ENCODE measurements at regions not wholly inside any gene's neighbourhood (a gene's known extent, or its start where the extent isn't known, plus 50 kb on each side); places are given as distances from the start of the nearest gene placed in this dataset.
A peak's percentile ranks its signal among the peaks of the same experiment; 100 is the strongest.

DNA sequence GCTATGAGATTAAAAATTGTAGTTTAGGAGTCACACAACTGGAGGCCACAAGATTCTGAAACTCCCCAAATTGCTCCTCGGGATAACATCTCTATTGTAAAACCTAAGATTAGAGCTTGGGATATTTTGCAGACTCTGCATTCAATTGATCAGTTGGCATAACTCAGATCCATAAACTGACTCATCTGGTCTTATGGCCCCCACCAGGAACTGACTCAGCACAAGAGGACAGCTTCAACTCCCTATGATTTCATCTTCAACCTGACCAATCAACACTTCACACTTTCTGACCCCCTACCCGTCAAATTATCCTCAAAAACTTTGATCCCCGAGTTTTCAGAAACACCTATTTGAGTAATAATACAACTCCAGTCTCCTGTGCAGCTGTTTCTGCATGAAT, 257.3 kb downstream of the HAO1 start:
- H3K27me3 ChIP-seq (ENCODE audit: insufficient read depth, low read length): no peaks in the 10 kb centered on the region
- no peak overlapping the region for H3K4me3 ChIP-seq (ENCODE audit: low read depth, low read length)
- no peak overlapping the region for H3K27ac ChIP-seq (ENCODE audit: low read depth, low read length)
- H3K4me1 ChIP-seq (ENCODE audit: control insufficient read depth, insufficient read depth, low read length, unreplicated experiment): peaks cover 3% of the 10 kb centered on the region
- H3K79me2 ChIP-seq (ENCODE audit: control insufficient read depth, insufficient read depth, low read length, unreplicated experiment): no peaks in the 10 kb centered on the region
- no peak overlapping the region for H2AFZ ChIP-seq (ENCODE audit: low read length, unreplicated experiment)
- H3K36me3 ChIP-seq (ENCODE audit: insufficient read depth, low read length): no peaks in the 10 kb centered on the region

DNA sequence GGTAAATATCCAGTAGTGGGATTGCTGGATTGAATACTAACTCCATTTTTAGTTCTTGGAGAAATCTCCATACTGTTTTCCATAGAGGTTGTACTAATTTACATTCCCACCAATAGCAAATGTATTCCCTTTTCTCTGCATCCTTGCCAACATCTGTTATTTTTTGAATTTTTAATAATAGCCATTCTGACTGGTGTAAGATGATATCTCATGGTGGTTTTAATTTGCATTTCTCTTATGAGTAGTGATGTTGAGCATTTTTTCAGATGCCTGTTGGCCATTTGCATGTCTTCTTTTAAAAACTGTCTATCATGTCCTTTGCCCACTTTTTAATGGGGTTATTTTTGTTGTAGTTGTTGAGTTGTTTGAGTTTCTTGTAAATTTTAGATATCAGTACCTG, 253.2 kb downstream of the HAO1 start:
- H3K36me3 ChIP-seq (ENCODE audit: insufficient read depth, low read length): no peaks in the 10 kb centered on the region
- peaks cover 3% of the 10 kb centered on the region for H3K4me1 ChIP-seq (ENCODE audit: control insufficient read depth, insufficient read depth, low read length, unreplicated experiment)
- H3K79me2 ChIP-seq (ENCODE audit: control insufficient read depth, insufficient read depth, low read length, unreplicated experiment): no peaks in the 10 kb centered on the region
- H3K27me3 ChIP-seq (ENCODE audit: insufficient read depth, low read length): no peaks in the 10 kb centered on the region
- no peak overlapping the region for H3K4me3 ChIP-seq (ENCODE audit: low read depth, low read length)
- no peak overlapping the region for H2AFZ ChIP-seq (ENCODE audit: low read length, unreplicated experiment)
- H3K27ac ChIP-seq (ENCODE audit: low read depth, low read length): no peak overlapping the region

- Histone ChIP-seq H3K4me1 (ENCODE audit: control insufficient read depth, insufficient read depth, low read length, unreplicated experiment) (no peaks in the 10 kb centered on the region), H2AFZ (ENCODE audit: low read length, unreplicated experiment) (no peak overlapping the region), H3K27ac (ENCODE audit: low read depth, low read length) (no peak overlapping the region), H3K27me3 (ENCODE audit: insufficient read depth, low read length) (no peaks in the 10 kb centered on the region), H3K79me2 (ENCODE audit: control insufficient read depth, insufficient read depth, low read length, unreplicated experiment) (no peaks in the 10 kb centered on the region), H3K36me3 (ENCODE audit: insufficient read depth, low read length) (no peaks in the 10 kb centered on the region), H3K4me3 (ENCODE audit: low read depth, low read length) (no peak overlapping the region)
Observed at GRCh38 chr20:7689151-7689550, 251.1 kb downstream of the HAO1 start.

- H2AFZ ChIP-seq (ENCODE audit: low read length, unreplicated experiment): no peak overlapping the region
- no peaks in the 10 kb centered on the region for H3K79me2 ChIP-seq (ENCODE audit: control insufficient read depth, insufficient read depth, low read length, unreplicated experiment)
- H3K27ac ChIP-seq (ENCODE audit: low read depth, low read length): no peak overlapping the region
- H3K36me3 ChIP-seq (ENCODE audit: insufficient read depth, low read length): no peaks in the 10 kb centered on the region
- H3K27me3 ChIP-seq (ENCODE audit: insufficient read depth, low read length): no peaks in the 10 kb centered on the region
- no peaks in the 10 kb centered on the region for H3K4me1 ChIP-seq (ENCODE audit: control insufficient read depth, insufficient read depth, low read length, unreplicated experiment)
- H3K4me3 ChIP-seq (ENCODE audit: low read depth, low read length): no peak overlapping the region
Observed at GRCh38 chr20:7691647-7692269, 248.5 kb downstream of the HAO1 start.

- no peaks in the 10 kb centered on the region for H3K27me3 ChIP-seq (ENCODE audit: insufficient read depth, low read length)
- no peak overlapping the region for H3K4me3 ChIP-seq (ENCODE audit: low read depth, low read length)
- no peak overlapping the region for H3K27ac ChIP-seq (ENCODE audit: low read depth, low read length)
- H3K79me2 ChIP-seq (ENCODE audit: control insufficient read depth, insufficient read depth, low read length, unreplicated experiment): no peaks in the 10 kb centered on the region
- H2AFZ ChIP-seq (ENCODE audit: low read length, unreplicated experiment): no peak overlapping the region
- H3K4me1 ChIP-seq (ENCODE audit: control insufficient read depth, insufficient read depth, low read length, unreplicated experiment): no peaks in the 10 kb centered on the region
- no peaks in the 10 kb centered on the region for H3K36me3 ChIP-seq (ENCODE audit: insufficient read depth, low read length)
Observed at GRCh38 chr20:7692478-7692877, 247.8 kb downstream of the HAO1 start.

DNA sequence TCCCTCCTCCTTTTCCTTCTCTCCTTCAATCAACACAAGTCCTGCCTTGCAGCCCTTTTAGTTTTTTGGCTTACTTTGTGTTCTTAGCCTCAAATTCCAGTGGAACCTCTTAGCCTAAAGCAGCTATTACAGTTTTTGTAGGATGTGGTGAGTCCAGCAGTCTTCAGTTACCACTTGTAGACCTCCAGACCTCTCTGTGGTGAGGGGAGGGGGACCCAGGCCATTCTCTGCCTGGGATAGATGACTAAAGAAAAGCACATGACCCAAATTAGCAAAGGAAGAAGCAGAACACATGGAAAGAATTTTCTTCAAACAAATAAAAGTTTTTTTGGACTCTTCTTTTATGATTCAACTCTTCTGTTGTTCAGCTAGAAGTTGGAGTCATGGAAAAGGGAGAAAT, 246.5 kb downstream of the HAO1 start:
- Histone ChIP-seq H3K27me3 (ENCODE audit: insufficient read depth, low read length) (no peaks in the 10 kb centered on the region), H3K36me3 (ENCODE audit: insufficient read depth, low read length) (no peaks in the 10 kb centered on the region), H3K4me3 (ENCODE audit: low read depth, low read length) (no peak overlapping the region), H3K27ac (ENCODE audit: low read depth, low read length) (no peak overlapping the region), H3K4me1 (ENCODE audit: control insufficient read depth, insufficient read depth, low read length, unreplicated experiment) (no peaks in the 10 kb centered on the region), H3K79me2 (ENCODE audit: control insufficient read depth, insufficient read depth, low read length, unreplicated experiment) (no peaks in the 10 kb centered on the region), H2AFZ (ENCODE audit: low read length, unreplicated experiment) (no peak overlapping the region)

DNA sequence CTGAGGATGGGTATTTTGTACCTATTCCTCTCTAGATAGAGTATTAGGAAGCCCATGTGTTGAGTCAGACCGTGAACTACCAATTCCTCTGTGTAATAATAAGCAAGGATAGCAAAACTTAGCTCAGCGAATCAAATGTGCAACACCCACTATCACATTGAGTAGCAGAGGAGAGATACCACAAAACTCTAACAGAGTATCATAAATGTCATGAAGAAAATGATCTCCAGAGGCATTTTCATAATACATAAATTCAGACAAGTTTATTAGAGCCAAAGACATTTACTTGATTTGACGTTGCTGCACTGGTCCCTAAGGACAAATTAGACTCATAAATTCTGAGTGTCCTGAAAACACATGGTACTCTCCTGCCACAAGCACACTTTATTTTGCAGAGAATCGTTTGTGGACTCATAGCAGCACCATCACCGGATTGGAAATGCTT, 245.2 kb downstream of the HAO1 start:
- Histone ChIP-seq H3K27ac (ENCODE audit: low read depth, low read length) (no peak overlapping the region), H3K36me3 (ENCODE audit: insufficient read depth, low read length) (no peaks in the 10 kb centered on the region), H2AFZ (ENCODE audit: low read length, unreplicated experiment) (no peak overlapping the region), H3K4me3 (ENCODE audit: low read depth, low read length) (no peak overlapping the region), H3K4me1 (ENCODE audit: control insufficient read depth, insufficient read depth, low read length, unreplicated experiment) (no peaks in the 10 kb centered on the region), H3K27me3 (ENCODE audit: insufficient read depth, low read length) (peaks cover 4% of the 10 kb centered on the region; the same call in 1 of the 2 replicates), H3K79me2 (ENCODE audit: control insufficient read depth, insufficient read depth, low read length, unreplicated experiment) (no peaks in the 10 kb centered on the region)

DNA sequence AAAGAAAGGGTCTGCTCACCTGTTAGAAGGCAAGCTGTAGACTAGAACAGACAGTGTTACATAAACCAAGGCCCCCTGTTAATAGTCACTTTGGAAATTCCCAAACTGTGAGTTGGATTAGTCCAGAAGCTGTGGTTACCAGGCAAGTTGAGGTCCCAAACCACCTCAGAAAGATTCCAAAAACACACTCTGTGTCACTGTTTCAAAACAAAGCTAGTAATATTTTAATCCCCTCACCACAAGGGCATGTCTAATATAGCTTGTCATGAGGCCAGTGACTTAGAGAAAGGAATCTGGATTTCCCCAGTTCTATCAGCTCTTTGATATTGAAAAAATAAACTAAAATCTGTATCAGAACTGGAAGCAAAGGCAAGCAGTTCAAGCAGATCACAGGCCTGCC, 244.6 kb downstream of the HAO1 start:
- H3K27ac ChIP-seq (ENCODE audit: low read depth, low read length): peak overlapping the region; percentile 3; the same call in 1 of the 2 replicates
- H2AFZ ChIP-seq (ENCODE audit: low read length, unreplicated experiment): no peak overlapping the region
- no peaks in the 10 kb centered on the region for H3K36me3 ChIP-seq (ENCODE audit: insufficient read depth, low read length)
- no peaks in the 10 kb centered on the region for H3K79me2 ChIP-seq (ENCODE audit: control insufficient read depth, insufficient read depth, low read length, unreplicated experiment)
- H3K4me3 ChIP-seq (ENCODE audit: low read depth, low read length): no peak overlapping the region
- H3K4me1 ChIP-seq (ENCODE audit: control insufficient read depth, insufficient read depth, low read length, unreplicated experiment): no peaks in the 10 kb centered on the region
- peaks cover 4% of the 10 kb centered on the region; the same call in 1 of the 2 replicates for H3K27me3 ChIP-seq (ENCODE audit: insufficient read depth, low read length)

GRCh38 chr20:7696311-7696710, 243.9 kb downstream of the HAO1 start:
- H3K79me2 ChIP-seq (ENCODE audit: control insufficient read depth, insufficient read depth, low read length, unreplicated experiment): no peaks in the 10 kb centered on the region
- no peaks in the 10 kb centered on the region for H3K36me3 ChIP-seq (ENCODE audit: insufficient read depth, low read length)
- no peak overlapping the region for H3K4me3 ChIP-seq (ENCODE audit: low read depth, low read length)
- 0 out of 2 replicates have a peak overlapping the region, but pooled peaks have one; percentile 3 for H3K27ac ChIP-seq (ENCODE audit: low read depth, low read length)
- H3K4me1 ChIP-seq (ENCODE audit: control insufficient read depth, insufficient read depth, low read length, unreplicated experiment): no peaks in the 10 kb centered on the region
- no peak overlapping the region for H2AFZ ChIP-seq (ENCODE audit: low read length, unreplicated experiment)
- peaks cover 4% of the 10 kb centered on the region; the same call in 1 of the 2 replicates for H3K27me3 ChIP-seq (ENCODE audit: insufficient read depth, low read length)

- no peak overlapping the region for H3K4me3 ChIP-seq (ENCODE audit: low read depth, low read length)
- no peak overlapping the region for H3K27ac ChIP-seq (ENCODE audit: low read depth, low read length)
- H3K27me3 ChIP-seq (ENCODE audit: insufficient read depth, low read length): peaks cover 8% of the 10 kb centered on the region; the same call in 1 of the 2 replicates
- no peaks in the 10 kb centered on the region for H3K36me3 ChIP-seq (ENCODE audit: insufficient read depth, low read length)
- no peaks in the 10 kb centered on the region for H3K4me1 ChIP-seq (ENCODE audit: control insufficient read depth, insufficient read depth, low read length, unreplicated experiment)
- H2AFZ ChIP-seq (ENCODE audit: low read length, unreplicated experiment): no peak overlapping the region
- H3K79me2 ChIP-seq (ENCODE audit: control insufficient read depth, insufficient read depth, low read length, unreplicated experiment): no peaks in the 10 kb centered on the region
Observed at GRCh38 chr20:7702141-7702540, 238.1 kb downstream of the HAO1 start.

- peaks cover 8% of the 10 kb centered on the region; the same call in 1 of the 2 replicates for H3K27me3 ChIP-seq (ENCODE audit: insufficient read depth, low read length)
- no peaks in the 10 kb centered on the region for H3K4me1 ChIP-seq (ENCODE audit: control insufficient read depth, insufficient read depth, low read length, unreplicated experiment)
- H3K79me2 ChIP-seq (ENCODE audit: control insufficient read depth, insufficient read depth, low read length, unreplicated experiment): no peaks in the 10 kb centered on the region
- H3K36me3 ChIP-seq (ENCODE audit: insufficient read depth, low read length): no peaks in the 10 kb centered on the region
- no peak overlapping the region for H3K4me3 ChIP-seq (ENCODE audit: low read depth, low read length)
- H3K27ac ChIP-seq (ENCODE audit: low read depth, low read length): no peak overlapping the region
- no peak overlapping the region for H2AFZ ChIP-seq (ENCODE audit: low read length, unreplicated experiment)
Observed at GRCh38 chr20:7703551-7703961, 236.7 kb downstream of the HAO1 start.
